NCI-H146 (cell line): ENCODE measurements at regions not wholly inside any gene's neighbourhood (a gene's known extent, or its start where the extent isn't known, plus 50 kb on each side); places are given as distances from the start of the nearest gene placed in this dataset.

Source experiments
- DNase-seq: peaks from one replicate; lab custom pipeline; 2025; lab: John Stamatoyannopoulos, UW

GRCh38 chr10:47190802-47191450 lies 109.1 kb upstream of the GDF10 start:
- DNase-seq, result no peak

- DNase-seq, result no peak
Measured at GRCh38 chr10:47192273-47192672, 107.7 kb upstream of the GDF10 start.

- no peak for DNase-seq
Measured at GRCh38 chr10:47193666-47194065, 106.3 kb upstream of the GDF10 start.

GRCh38 chr10:47195274-47195885 lies 104.6 kb upstream of the GDF10 start:
- DNase-seq, result no peak

GRCh38 chr10:47196691-47197090 lies 103.3 kb upstream of the GDF10 start:
- DNase-seq, result no peak

GRCh38 chr10:47198221-47198620 lies 101.8 kb upstream of the GDF10 start:
- DNase-seq, result no peak

GRCh38 chr10:47205192-47205591 lies 94.8 kb upstream of the GDF10 start:
- no peak for DNase-seq

GRCh38 chr10:47206449-47207280 lies 93.3 kb upstream of the GDF10 start:
- no peak for DNase-seq

- DNase-seq, result no peak
Measured at GRCh38 chr10:47207281-47207615, 92.7 kb upstream of the GDF10 start.

- no peak for DNase-seq
Measured at GRCh38 chr10:47207894-47208469, 92.0 kb upstream of the GDF10 start.

GRCh38 chr10:47209466-47209865 lies 90.5 kb upstream of the GDF10 start:
- DNase-seq, result no peak

GRCh38 chr10:47214520-47214919 lies 85.5 kb upstream of the GDF10 start:
- no peak for DNase-seq

- no peak for DNase-seq
Measured at GRCh38 chr10:47217113-47217512, 82.9 kb upstream of the GDF10 start.

- DNase-seq, result no peak
Measured at GRCh38 chr10:47218803-47219202, 81.2 kb upstream of the GDF10 start.

GRCh38 chr10:47222461-47222860 lies 77.5 kb upstream of the GDF10 start:
- no peak for DNase-seq

- no peak for DNase-seq
Measured at GRCh38 chr10:47223236-47223635, 76.8 kb upstream of the GDF10 start.

GRCh38 chr10:47224546-47225218 lies 75.3 kb upstream of the GDF10 start:
- DNase-seq, result no peak

- no peak for DNase-seq
Measured at GRCh38 chr10:47225219-47225927, 74.6 kb upstream of the GDF10 start.

GRCh38 chr10:47225928-47226645 lies 73.9 kb upstream of the GDF10 start:
- DNase-seq, result no peak

- no peak for DNase-seq
Measured at GRCh38 chr10:47230482-47230881, 69.5 kb upstream of the GDF10 start.

GRCh38 chr10:47230957-47231356 lies 69.0 kb upstream of the GDF10 start:
- no peak for DNase-seq
